Activated naive CD4-positive, alpha-beta T cell treated with anti-CD3 and anti-CD28 coated beads, Interleukin-2, amount 50 U/mL, for 16 hours (primary cell): ENCODE measurements at regions not wholly inside any gene's neighbourhood (a gene's known extent, or its start where the extent isn't known, plus 50 kb on each side); places are given as distances from the start of the nearest gene placed in this dataset.
"Not testable (repeated sequence)": the region's sequence is repeated elsewhere in the genome, so short reads cannot be mapped to it uniquely, and the experiment has no call there.

Source experiments
- DNase-seq: peaks from one replicate; pipeline ENCODE4 v3.0.0-alpha.2; 2020

- not testable (repeated sequence) for DNase-seq
Observed at GRCh38 chr5:176018598-176018997, 50.5 kb upstream of the THOC3 start.

GRCh38 chr5:176020852-176021251 is 52.7 kb upstream of the THOC3 start:
- DNase-seq = not testable (repeated sequence)

GRCh38 chr5:176023535-176023934 is 55.4 kb upstream of the THOC3 start:
- not testable (repeated sequence) for DNase-seq

- not testable (repeated sequence) for DNase-seq
Observed at GRCh38 chr5:176029445-176029844, 61.3 kb upstream of the THOC3 start.

GRCh38 chr5:176030361-176031117 is 62.4 kb upstream of the THOC3 start:
- not testable (repeated sequence) for DNase-seq

GRCh38 chr5:176031118-176031510 is 63.0 kb upstream of the THOC3 start:
- not testable (repeated sequence) for DNase-seq

- DNase-seq = not testable (repeated sequence)
Observed at GRCh38 chr5:176033186-176033585, 65.1 kb upstream of the THOC3 start.

- not testable (repeated sequence) for DNase-seq
Observed at GRCh38 chr5:176034407-176035200, 66.5 kb upstream of the THOC3 start.

- not testable (repeated sequence) for DNase-seq
Observed at GRCh38 chr5:176035201-176035530, 67.1 kb upstream of the THOC3 start.

- not testable (repeated sequence) for DNase-seq
Observed at GRCh38 chr5:176035816-176036308, 67.7 kb upstream of the THOC3 start.

- DNase-seq = not testable (repeated sequence)
Observed at GRCh38 chr5:176036391-176036790, 68.3 kb upstream of the THOC3 start.

- not testable (repeated sequence) for DNase-seq
Observed at GRCh38 chr5:176037190-176037589, 69.1 kb upstream of the THOC3 start.

- DNase-seq = not testable (repeated sequence)
Observed at GRCh38 chr5:176040105-176040801, 72.1 kb upstream of the THOC3 start.

- DNase-seq = not testable (repeated sequence)
Observed at GRCh38 chr5:176041248-176041994, 73.3 kb upstream of the THOC3 start.

- DNase-seq = peak; percentile 51
Observed at GRCh38 chr5:176042020-176042658, 74.0 kb upstream of the THOC3 start.

- DNase-seq = not testable (repeated sequence)
Observed at GRCh38 chr5:176043252-176043829, 75.2 kb upstream of the THOC3 start.

GRCh38 chr5:176043986-176044385 is 75.9 kb upstream of the THOC3 start:
- not testable (repeated sequence) for DNase-seq

- DNase-seq = not testable (repeated sequence)
Observed at GRCh38 chr5:176044431-176044830, 76.3 kb upstream of the THOC3 start.

GRCh38 chr5:176045442-176045841 is 77.3 kb upstream of the THOC3 start:
- DNase-seq = peak; percentile 36

- DNase-seq = not testable (repeated sequence)
Observed at GRCh38 chr5:176048671-176049070, 80.6 kb upstream of the THOC3 start.

- DNase-seq = not testable (repeated sequence)
Observed at GRCh38 chr5:176060472-176061268, 92.6 kb upstream of the THOC3 start.
